PC-3 (cell line): ENCODE measurements at regions not wholly inside any gene's neighbourhood (a gene's known extent, or its start where the extent isn't known, plus 50 kb on each side); places are given as distances from the start of the nearest gene placed in this dataset.

Experiments used
- CTCF ChIP-seq: fragments of 300-600 bp; sonication (generic); conservative IDR thresholded peaks from 2 replicates; pipeline ENCODE4 v1.5.1; 2017; ENCODE audit warnings: antibody characterized with exemption, low read depth, mild to moderate bottlenecking, low read length
- EZH2 ChIP-seq: fragments of 300-600 bp; sonication (generic); IDR thresholded peaks from one replicate; pipeline ENCODE4 v1.6.1; 2017; ENCODE audit warnings: antibody characterized with exemption, mild to moderate bottlenecking, low read length; ENCODE audit not compliant: unreplicated experiment

DNA sequence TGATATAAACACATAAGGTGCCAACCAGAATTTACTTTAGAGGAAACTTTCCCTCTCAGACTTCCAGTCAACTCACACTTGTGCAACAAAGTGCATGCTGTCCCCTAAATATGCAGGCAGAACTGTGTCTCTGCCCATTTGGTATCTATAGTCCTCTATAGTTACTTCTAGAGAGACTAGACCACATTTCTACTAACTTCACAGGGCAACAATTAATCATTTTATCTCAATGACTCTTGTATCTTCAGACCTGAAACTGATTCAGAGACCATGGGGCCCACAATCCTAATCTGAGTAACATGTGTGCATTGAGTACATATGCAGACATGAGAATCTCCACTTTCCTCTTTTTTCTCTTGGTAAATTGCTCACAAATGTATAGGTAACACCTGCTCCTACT is 158.1 kb downstream of the ZNF486 start:
- no peak for TF ChIP-seq CTCF
- TF ChIP-seq EZH2: no peak
